ENCODE measurements at regions not wholly inside any gene's neighbourhood (a gene's known extent, or its start where the extent isn't known, plus 50 kb on each side); places are given as distances from the start of the nearest gene placed in this dataset.

GRCh38 chr5:100731768-100732167 lies 171.3 kb downstream of the ST8SIA4 start:
- Mint-ChIP-seq H3K4me3 (no peak overlapping the region), H3K4me1 (no peaks in the 10 kb centered on the region), H3K27me3 (ENCODE audit: low read depth) (no peaks in the 10 kb centered on the region), H3K27ac (no peak overlapping the region), H3K9me3 (no peaks in the 10 kb centered on the region), H3K36me3 (ENCODE audit: insufficient read depth in 1 of 3, low read depth in 3 of 3) (no peaks in the 10 kb centered on the region)
- no peak overlapping the region for H2BK20ac ChIP-seq (ENCODE audit: low read depth, low read length, poor library complexity, severe bottlenecking)
- peak overlapping the region; percentile 8 for H2AFZ ChIP-seq (ENCODE audit: low read length)
- H3K14ac ChIP-seq (ENCODE audit: insufficient read depth, low read length): no peak overlapping the region
- no peak overlapping the region for H3K27ac ChIP-seq (ENCODE audit: insufficient read length, low read depth, low read length)
- no peak overlapping the region for H2BK15ac ChIP-seq (ENCODE audit: low read depth, low read length)
- H4K5ac ChIP-seq (ENCODE audit: insufficient read length, low read depth, low read length): no peak overlapping the region
- H3K4me2 ChIP-seq (ENCODE audit: insufficient read depth, insufficient read length, low read length): no peak overlapping the region
- WGBS (ENCODE audit: extremely low coverage, insufficient read length, low lambda C conversion rate): no CpG with 5 or more reads among the region's 6 CpGs
- no peak overlapping the region for H3K23ac ChIP-seq (ENCODE audit: insufficient read length, low read depth, low read length)
- no peak overlapping the region for H3K56ac ChIP-seq (ENCODE audit: insufficient read length, low read depth, low read length)
- H3K4ac ChIP-seq (ENCODE audit: low read depth, low read length): no peak overlapping the region
- H3K23me2 ChIP-seq (ENCODE audit: insufficient read length, low read depth, low read length, poor library complexity, severe bottlenecking): no peaks in the 10 kb centered on the region
- H2AK5ac ChIP-seq (ENCODE audit: insufficient read length, low read length): no peak overlapping the region
- H3K79me1 ChIP-seq (ENCODE audit: insufficient read depth, low read depth, low read length, poor library complexity, severe bottlenecking): no peaks in the 10 kb centered on the region
- H3T11ph ChIP-seq (ENCODE audit: low read length): no peak overlapping the region
- H3K9ac ChIP-seq (ENCODE audit: extremely low read depth, insufficient read length, low read length): no peak overlapping the region
- no peak overlapping the region for H4K91ac ChIP-seq (ENCODE audit: insufficient read length, low read depth, low read length)
- no peaks in the 10 kb centered on the region for H3K27me3 ChIP-seq (ENCODE audit: insufficient read depth, low read length)
- no peak overlapping the region for H2BK12ac ChIP-seq (ENCODE audit: insufficient read length, low read depth, low read length)
- H4K20me1 ChIP-seq (ENCODE audit: control insufficient read depth, insufficient read depth, insufficient read length): no peaks in the 10 kb centered on the region
- TF ChIP-seq, protein P1, sequence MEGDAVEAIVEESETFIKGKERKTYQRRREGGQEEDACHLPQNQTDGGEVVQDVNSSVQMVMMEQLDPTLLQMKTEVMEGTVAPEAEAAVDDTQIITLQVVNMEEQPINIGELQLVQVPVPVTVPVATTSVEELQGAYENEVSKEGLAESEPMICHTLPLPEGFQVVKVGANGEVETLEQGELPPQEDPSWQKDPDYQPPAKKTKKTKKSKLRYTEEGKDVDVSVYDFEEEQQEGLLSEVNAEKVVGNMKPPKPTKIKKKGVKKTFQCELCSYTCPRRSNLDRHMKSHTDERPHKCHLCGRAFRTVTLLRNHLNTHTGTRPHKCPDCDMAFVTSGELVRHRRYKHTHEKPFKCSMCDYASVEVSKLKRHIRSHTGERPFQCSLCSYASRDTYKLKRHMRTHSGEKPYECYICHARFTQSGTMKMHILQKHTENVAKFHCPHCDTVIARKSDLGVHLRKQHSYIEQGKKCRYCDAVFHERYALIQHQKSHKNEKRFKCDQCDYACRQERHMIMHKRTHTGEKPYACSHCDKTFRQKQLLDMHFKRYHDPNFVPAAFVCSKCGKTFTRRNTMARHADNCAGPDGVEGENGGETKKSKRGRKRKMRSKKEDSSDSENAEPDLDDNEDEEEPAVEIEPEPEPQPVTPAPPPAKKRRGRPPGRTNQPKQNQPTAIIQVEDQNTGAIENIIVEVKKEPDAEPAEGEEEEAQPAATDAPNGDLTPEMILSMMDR (conservative IDR thresholded peaks at IDR 0.05): no peak
- H2BK120ac ChIP-seq (ENCODE audit: low read depth, low read length, poor library complexity, severe bottlenecking): no peak overlapping the region
- H2BK5ac ChIP-seq (ENCODE audit: insufficient read length, low read length): no peak overlapping the region
- H4K8ac ChIP-seq (replicated peaks; ENCODE audit: insufficient read length, low read depth, low read length): no peak overlapping the region
- H3K9me3 ChIP-seq (ENCODE audit: control insufficient read depth, low read depth, low read length): no peaks in the 10 kb centered on the region
- H3K4me1 ChIP-seq (ENCODE audit: insufficient read depth, low read length): no peaks in the 10 kb centered on the region
- no peak overlapping the region for H3K18ac ChIP-seq (ENCODE audit: insufficient read length, low read depth, low read length)
- H3K79me2 ChIP-seq (ENCODE audit: insufficient read depth, low read length): no peaks in the 10 kb centered on the region
- no peak for DNase-seq

Data from H9 (cell line).